ENCODE measurements at regions not wholly inside any gene's neighbourhood (a gene's known extent, or its start where the extent isn't known, plus 50 kb on each side); places are given as distances from the start of the nearest gene placed in this dataset.
"Not testable (repeated sequence)": the region's sequence is repeated elsewhere in the genome, so short reads cannot be mapped to it uniquely, and the experiment has no call there.

DNA sequence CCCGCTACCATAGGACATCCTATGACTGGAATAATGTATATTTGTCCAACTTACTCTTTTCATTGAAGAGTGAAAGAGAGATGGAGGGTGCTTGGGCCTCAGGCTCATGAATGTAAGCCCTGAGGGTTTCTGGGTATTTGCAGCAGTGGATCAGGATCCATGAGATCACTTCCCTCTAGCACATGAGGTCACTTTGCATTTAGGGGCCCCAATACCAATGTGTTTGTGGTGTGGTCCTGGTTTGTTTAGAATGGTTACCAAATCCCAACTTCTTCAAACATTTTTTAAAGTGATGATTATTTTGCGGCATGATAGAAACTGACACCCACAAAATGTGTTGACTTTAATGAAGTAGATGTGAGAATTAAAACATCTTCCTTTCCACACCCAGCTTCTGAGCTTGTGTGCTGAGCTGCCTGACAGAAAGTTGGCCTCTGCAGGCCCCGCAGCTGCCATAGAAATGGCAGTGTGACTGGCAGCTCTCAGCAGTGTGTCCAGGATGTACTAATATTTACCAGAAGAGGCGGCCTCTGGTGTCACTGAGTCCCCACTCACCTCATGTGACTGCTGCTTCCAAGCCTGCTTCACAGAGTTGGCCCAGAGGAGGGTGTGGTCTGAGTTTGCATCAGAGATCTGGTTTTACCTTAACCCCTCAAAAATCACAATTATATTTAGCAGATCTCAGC, 447.6 kb upstream of the NPVF start:
- no peak for DNase-seq

DNA sequence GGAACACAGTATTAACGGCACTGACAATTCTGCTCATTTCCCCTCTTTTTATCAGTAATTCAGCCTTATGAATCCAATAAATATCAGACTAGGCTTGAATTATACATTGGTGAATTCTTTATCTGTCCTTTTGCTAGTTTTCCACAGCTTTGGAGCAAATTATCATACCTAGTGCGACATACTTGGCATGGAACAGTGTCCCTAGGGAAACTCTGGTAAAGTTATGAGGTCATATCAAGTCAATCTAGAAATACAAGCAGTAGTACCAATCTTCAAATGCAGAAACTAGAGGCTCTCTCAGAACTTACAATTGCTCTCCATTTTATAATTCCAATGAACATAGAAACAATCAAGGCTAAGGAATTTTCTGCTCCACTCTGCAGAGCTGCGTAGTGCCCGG, 449.3 kb upstream of the NPVF start:
- no peak for DNase-seq

DNA sequence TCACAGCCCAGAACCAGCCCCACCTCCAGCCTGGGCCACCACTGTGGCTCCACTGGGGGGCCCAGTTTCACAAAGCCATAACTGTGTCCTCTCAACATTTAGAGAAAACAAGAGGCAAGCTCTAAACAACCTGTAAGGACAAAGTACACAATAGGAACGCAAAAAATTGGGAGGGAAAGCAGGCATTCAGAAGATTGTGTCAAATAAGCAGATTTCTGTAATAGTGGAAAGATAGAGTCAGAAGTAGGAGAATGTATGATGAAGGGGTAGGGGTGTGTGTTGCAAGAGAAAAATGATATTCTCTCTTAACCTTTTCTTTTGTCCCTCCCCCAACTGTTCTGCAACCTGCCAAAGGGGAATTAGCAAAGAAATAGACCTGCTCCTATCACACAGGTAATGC, 449.9 kb upstream of the NPVF start:
- no peak for DNase-seq

DNA sequence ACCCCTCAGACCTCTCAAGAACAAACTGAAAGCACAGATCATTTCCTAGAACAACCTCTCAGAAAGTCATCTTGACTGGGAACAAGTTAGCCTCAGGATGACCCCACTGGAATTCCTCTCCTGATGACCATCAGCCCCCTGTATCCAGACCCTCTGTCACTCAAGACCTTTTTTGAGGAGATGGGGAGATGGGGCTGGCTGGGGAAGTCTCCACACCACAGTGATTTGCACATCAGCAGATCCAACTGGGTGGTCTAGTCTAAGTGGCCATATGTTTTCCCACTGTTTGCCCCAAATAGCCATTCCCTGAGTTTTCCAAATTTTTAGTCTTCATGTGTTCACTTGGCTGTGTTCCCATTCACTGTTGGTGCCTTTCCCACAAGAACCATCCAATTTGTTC, 452.4 kb upstream of the NPVF start:
- no peak for DNase-seq

DNA sequence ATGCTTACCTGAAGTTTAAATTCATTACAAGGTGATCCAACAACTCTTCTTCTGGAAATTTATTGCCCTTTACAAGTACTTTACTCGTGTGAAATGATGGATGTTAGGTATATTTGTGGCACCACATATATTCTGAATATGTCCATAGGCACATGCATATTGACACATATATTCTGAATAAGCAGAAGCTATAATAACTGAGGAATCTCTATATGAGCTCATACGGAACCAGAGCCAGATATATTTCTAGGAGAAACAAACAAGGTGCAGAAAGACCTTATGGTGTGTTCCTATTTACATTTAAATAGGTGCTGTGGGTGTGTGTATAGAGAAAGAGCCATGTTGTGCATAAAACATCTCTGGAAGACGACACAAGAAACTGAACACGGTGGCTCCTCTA, 456.1 kb upstream of the NPVF start:
- DNase-seq: no peak

GRCh38 chr7:25686493-25686892, 458.2 kb upstream of the NPVF start:
- no peak for DNase-seq

DNA sequence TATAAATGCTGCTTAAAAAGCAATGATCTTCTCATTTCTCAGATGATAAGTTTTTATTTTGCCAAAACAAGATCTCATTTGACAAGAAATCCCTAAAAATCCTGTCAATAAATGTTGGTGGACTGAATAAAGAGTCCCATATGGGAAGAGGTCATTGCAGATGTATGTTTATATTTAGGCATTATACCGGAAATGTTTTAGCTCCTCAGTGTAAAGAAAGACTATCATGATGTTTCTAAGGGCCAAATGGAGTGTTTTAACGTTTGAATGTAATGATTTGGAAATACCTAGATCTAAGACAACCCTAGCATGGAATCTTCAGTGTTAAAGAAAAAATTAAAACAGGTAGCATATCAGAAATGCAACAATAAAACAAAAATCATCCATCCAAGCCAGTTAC, 457.8 kb upstream of the NFE2L3 start:
- DNase-seq: no peak

- no peak for DNase-seq
Observed at GRCh38 chr7:25694699-25695098, 457.3 kb upstream of the NFE2L3 start.

DNA sequence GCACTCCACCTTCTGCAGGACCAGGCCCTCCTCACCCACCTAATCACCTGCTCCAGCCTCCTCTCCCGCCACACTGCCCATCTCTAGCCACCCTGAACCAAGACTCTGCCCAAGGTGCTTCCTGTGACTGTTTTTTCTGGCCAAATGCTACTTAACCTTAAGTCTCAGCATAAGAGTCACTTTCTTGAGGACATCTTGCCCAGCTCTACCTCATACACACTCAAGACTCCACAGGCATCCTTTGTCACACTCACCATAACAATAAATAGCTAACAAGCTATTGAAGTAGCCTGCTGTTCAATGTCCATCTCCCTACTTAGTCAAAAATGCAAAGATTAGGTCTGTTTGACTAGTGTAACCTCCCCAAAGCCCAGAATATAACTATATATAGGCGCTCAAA, 455.4 kb upstream of the NFE2L3 start:
- no peak for DNase-seq

DNA sequence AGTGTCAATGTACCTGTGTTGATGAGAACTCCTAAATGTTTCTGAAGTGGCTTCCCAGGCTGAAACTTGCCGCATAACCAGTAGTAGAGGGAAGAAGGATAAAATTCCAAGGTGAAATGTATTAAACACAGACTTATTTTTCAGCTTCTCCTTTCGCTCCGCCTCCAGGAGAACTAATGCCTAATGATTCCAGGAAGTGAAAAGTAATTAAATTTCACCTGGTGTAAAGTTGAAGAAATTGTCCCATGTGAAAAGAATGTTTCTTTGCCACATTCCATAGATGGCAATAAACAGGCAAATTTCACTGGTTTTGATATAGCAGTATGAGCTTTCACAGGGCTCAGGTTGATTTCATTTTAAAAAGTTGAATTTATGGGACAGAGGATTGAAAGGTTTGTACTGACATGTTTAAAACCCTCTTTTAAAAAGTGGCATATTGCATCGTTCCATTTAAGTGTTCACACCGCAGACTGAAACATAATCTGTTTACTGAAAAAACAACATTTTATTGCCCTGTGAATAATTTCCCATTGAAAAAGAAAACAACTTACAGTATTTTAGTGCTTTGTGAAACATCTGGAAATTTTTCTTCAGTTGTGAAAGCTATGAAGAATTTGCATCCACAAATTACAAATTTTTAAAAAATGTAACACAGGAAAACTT, 453.4 kb upstream of the NFE2L3 start:
- DNase-seq: no peak

- DNase-seq: not testable (repeated sequence)
Observed at GRCh38 chr7:25700141-25700540, 451.9 kb upstream of the NFE2L3 start.

DNA sequence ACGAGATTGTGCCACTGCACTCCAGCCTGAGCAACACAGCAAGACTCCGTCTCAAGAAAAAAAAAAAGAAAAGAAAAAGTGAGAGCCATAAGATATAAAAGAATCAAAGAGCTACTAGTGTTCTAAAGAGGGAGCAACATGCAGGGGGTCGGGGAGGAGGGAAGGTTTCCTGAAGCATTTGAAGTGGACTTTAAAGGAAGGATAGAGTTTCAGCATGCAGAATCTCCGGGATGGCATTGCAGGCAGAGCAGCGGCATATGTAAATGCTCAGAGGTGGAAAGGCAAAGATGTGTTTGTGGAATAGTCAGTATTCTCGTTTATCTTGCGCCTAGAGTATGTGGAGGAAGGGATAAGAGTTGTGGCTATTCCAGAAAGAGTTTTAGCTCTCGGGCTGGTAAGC, 447.6 kb upstream of the NFE2L3 start:
- no peak for DNase-seq

DNA sequence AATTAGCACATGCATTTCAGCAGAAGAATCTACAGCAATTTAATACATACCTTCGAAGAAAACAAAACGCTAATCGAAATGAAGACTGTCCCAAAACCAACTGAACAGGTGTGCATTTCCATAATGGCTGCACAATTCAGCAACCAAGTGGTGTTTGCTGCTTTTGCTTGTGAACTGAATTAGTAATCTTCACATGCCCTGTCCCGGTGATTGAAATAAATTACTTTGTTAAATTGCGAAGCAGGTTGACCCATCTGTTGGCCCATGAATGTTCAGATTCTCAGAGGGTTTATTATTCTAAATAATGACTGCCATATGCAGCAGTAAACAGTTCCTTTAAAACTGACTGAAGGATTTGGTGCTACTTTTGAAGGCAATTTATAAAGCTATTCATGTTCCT, 445.2 kb upstream of the NFE2L3 start:
- DNase-seq: no peak

- no peak for DNase-seq
Observed at GRCh38 chr7:25707768-25708620, 444.0 kb upstream of the NFE2L3 start.

GRCh38 chr7:25710959-25711358, 441.0 kb upstream of the NFE2L3 start:
- no peak for DNase-seq

DNA sequence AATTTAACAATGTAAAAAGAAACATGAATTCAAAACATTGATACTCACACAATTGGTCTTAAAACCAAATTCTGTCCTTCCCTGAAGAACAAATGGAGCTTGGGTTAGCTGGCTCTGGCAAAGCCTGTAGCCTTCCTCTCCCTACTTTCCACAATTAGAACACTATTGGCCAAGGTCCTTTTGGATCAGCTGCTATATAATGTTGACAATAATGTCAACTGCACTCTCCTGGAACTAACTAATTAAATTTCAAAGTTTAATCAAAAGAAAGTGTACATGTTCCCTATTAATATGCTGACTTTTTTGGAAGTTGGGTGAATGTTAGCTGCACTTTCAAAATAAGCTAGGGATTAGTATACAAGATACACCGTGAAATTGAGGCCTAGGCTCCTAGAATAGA, 440.1 kb upstream of the NFE2L3 start:
- no peak for DNase-seq

GRCh38 chr7:25712500-25712899, 439.5 kb upstream of the NFE2L3 start:
- DNase-seq: no peak

DNA sequence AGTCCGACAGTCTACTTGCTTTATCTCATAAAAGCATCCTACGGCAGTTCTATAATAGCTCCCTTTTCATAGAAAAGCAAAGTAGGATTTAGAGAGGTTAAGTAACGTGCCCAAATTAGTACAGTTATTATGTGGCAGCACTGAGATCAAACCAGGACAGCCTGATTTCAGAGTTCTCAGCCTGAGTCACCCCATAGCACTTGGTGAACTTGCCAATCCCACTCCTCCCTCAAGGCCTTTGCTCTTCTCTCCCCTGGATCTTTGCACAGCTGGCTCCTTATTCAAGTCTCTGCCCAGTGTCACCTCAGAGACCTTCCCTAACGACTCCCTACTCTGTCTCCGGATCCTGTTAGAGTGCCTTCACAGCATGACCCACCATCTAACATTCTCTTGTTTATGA, 438.0 kb upstream of the NFE2L3 start:
- DNase-seq: no peak

- no peak for DNase-seq
Observed at GRCh38 chr7:25716421-25716820, 435.6 kb upstream of the NFE2L3 start.

- no peak for DNase-seq
Observed at GRCh38 chr7:25718596-25718995, 433.4 kb upstream of the NFE2L3 start.

DNA sequence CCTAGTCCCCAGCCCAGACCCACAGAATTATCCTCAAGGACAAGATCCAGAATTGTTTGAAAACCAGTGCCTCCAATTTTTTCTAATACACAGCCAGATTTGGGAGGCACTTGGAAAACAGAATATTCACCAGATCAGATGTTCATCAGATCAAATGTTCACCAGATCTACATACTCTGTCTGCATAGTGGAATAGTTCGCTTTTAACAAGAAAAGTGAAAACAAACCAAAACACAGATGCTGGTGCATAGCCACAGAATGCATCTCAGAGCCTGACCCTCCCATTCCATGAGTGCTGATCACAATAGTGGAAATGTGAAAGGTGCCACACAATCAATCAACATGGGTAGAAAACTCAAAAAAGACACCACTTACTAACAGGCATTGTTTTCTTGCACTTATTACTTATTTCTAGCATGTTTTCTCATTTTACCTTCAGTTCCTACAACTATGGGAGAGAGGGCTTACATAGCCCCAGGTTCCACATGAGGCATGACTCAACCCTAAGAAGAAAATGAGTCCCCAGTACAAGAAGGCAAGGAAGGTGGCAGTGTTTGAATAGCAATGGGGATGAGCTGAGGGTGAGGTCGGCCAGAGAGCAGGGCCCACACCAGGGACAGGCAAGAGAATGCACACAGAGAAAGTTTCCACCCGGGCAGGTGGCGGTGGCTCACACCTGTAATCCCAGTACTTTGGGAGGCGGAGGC, 432.7 kb upstream of the NFE2L3 start:
- DNase-seq: no peak

DNA sequence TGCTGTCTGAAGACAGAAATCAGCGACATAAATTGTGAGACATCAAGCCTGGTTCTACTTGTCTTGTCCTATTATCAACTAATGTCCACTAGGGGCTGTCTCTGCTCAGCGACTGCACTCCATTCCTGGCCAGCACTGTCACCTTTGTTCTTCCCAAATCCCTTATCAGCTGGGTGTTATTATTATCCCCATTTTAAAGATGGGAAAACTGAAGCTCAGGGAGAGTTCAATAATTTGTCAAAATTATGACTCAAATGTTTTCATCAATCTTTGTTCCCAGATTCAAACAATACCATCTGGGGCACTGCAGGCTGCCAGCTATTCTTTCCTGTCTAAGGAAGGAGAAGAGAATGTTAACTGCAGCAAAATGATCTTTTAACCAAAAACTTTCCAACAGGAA, 431.6 kb upstream of the NFE2L3 start:
- DNase-seq: no peak

DNA sequence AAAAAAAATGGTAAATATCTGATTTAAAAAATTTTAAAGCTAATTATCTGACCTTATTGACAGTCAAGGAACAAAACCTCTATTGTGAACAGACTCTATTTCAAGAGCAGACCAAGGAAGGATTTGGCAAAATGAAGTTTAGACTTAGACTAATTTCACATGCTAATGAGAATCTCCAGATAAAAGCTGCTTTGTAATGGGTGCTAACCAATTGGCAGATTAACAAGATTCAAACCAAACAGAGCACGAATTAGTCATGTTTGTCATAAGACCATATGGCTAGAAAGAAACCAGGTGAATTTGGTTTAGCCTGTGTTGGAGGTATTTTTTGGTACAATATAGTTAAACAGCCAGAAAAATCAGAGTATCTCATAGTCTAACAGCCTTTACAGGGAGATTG, 429.1 kb upstream of the NFE2L3 start:
- DNase-seq: no peak

Data from stimulated activated CD4-positive, alpha-beta T cell treated with anti-CD3 and anti-CD28 coated beads, Interleukin-2, amount 100 ng/mL, for 48 hours (primary cell).